Lung microvascular endothelial cell (primary cell): ENCODE measurements at regions not wholly inside any gene's neighbourhood (a gene's known extent, or its start where the extent isn't known, plus 50 kb on each side); places are given as distances from the start of the nearest gene placed in this dataset.
"Not testable (repeated sequence)": the region's sequence is repeated elsewhere in the genome, so short reads cannot be mapped to it uniquely, and the experiment has no call there.

ENCODE experiments used
- DNase-seq, 2 donors: peaks; one replicate each; pipeline versions ENCODE4 v3.0.0 to v3.0.0-alpha.2; 2010; ENCODE audit warnings: low read depth in 2 of 2

GRCh38 chr10:52540479-52540984, 226.5 kb downstream of the DKK1 start:
- DNase-seq, result peak in 1 of 2 donors; percentile 1

DNA sequence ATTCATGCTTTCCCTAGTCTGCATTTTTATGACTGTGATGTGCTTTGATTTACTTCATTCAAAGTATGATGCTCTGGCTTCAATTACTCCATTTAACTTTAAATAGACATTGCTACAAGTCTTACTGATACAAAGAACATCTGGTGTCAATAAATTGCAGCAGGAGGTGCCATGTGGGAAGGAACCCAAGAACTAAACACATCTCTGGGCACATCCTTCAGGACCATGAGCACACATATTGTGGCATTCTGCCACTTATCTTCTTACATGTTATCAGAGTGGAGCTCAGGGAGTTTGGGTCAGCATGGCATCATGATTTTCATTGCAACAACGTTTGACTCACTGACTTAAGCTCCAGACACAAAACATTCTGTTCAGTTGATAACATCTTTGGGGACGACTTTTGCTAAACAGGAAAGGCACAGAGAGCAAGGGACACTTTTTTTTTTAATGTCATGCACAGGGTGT, 227.0 kb downstream of the DKK1 start:
- DNase-seq, result no peak

DNA sequence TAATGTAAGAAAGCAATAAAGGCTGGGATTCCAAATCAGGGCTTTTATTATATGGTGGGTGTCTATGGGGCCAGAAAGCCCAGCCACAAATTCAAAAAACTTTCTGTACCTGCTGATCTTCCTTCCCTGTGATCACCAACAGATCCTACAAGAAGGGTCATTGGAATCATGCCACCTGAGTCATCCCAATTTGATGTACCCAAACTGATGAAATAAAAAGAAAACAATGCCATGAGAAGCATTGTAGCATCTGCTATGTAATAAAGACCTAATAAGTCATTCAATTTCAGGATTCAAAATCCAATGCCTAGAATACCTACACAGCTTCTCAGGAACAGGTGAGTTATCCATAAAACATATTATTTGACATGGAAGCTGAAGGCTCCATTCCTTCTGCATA, 228.8 kb downstream of the DKK1 start:
- DNase-seq, result no peak

GRCh38 chr10:52551046-52551445, 221.5 kb downstream of the MBL2 start:
- DNase-seq, result no peak

DNA sequence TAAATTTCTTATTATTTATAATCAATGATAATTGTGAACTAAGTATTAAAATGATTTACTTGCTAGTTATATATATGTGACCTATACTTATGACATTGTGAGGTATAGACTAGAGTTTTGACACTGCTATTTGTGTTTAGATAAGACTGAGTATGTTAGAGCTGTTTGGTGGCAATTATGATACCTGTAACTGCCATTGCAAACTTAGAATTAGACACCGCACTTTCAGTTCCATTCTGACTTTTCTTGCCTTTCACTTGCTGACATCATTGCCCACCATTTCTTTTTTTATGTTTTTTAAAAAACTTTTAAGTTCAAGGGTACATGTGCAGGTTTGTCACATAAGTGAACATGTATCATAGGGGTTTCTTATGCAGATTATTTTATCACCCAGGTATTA, 214.5 kb downstream of the MBL2 start:
- no peak for DNase-seq

- DNase-seq, result no peak
Measured at GRCh38 chr10:52561322-52561721, 211.3 kb downstream of the MBL2 start.

DNA sequence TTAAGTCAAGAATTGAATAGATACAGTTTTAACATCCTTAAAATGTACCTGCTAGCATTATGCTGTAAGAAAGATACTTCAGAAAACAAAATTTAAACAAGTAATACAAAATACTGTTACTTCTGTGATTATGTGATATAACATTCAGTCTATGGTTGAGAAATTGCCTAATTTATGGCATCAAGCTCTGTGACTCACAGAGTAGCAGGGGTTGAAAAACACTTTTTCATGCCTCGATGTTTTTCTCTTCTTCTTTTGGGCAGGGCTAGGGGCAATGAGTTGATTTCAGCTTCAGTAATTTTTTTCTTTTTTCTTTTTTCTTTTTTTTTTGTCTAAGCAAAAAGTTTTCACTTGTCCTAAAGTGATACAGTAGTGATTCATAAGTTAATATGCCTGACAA, 209.2 kb downstream of the MBL2 start:
- DNase-seq, result no peak

DNA sequence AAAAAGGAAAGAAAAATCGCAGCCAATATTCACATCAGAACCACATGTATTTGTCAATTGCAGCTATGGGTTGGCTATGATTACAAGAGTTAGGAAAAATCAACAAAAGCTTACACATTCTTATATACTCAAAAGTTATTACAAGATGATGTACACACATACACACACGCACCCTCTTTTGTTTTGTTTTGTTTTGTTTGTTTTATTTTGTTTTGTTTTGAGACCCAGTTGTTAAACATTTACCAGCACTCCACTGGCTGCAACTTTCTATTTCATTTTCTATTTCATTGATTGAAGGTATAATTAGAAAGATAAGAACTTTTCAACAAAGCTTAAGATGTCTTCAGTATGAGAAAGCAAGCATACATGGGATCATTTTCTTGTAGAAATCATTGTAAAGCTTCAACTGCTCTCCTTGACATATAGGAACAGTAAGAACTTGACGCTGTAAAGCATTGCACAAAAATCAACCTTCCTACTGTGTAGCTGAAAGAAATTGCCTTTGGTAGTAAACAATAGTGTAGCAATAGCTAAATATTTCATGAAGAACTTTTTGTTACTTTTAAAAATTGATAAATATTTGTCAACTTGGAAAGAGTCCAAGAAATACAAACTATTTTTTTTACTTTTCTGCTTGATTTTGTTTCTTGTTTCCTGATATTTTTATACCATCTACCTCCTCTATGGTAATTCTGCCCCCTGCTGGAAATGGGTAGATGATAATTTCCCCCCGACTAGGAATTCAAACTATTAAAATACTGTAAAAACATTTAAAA, 205.9 kb downstream of the MBL2 start:
- peak; percentile 61 to 69 for DNase-seq

DNA sequence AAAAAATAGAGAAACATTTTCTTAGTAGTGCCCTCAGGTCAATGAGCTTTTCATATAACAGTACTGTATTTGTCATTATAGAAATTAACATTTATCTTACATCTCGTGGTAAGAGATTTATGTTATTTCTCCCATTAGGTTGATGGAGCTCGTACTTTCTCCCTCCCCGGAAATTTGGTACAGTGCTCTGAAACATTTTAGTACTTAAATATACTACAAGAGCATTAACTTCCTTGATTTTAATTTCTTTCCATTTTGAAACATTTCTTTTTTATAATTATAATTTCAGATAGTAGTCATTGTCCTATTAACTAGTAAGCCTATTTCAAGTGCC, 205.4 kb downstream of the MBL2 start:
- no peak for DNase-seq

- no peak for DNase-seq
Measured at GRCh38 chr10:52568309-52568708, 204.3 kb downstream of the MBL2 start.

GRCh38 chr10:52570490-52570889, 202.1 kb downstream of the MBL2 start:
- DNase-seq, result peak in 1 of 2 donors; percentile 20

DNA sequence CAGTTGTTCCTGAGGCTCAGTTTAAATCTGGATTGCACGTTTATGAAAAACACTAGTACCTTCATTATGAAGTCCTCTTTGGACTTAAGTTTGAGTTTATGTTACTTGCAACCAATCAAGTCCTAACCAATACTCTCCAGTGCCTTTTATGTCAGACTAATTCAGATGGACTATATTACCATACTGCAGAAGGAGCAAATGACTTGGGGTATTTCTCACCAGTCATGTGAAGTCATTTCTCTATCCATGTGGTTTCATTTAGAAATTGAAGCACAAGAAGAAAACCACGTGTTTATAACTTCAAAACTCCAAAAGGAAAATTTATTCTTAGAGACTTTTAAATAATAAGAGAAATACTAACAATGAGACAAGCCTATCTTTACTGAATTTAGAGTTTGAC, 201.6 kb downstream of the MBL2 start:
- no peak for DNase-seq

GRCh38 chr10:52571516-52572182, 200.9 kb downstream of the MBL2 start:
- no peak for DNase-seq

GRCh38 chr10:52573347-52573746, 199.2 kb downstream of the MBL2 start:
- no peak for DNase-seq

- DNase-seq, result peak in 1 of 2 donors; percentile 40
Measured at GRCh38 chr10:52574697-52575096, 197.9 kb downstream of the MBL2 start.

GRCh38 chr10:52577047-52577446, 195.5 kb downstream of the MBL2 start:
- no peak for DNase-seq

DNA sequence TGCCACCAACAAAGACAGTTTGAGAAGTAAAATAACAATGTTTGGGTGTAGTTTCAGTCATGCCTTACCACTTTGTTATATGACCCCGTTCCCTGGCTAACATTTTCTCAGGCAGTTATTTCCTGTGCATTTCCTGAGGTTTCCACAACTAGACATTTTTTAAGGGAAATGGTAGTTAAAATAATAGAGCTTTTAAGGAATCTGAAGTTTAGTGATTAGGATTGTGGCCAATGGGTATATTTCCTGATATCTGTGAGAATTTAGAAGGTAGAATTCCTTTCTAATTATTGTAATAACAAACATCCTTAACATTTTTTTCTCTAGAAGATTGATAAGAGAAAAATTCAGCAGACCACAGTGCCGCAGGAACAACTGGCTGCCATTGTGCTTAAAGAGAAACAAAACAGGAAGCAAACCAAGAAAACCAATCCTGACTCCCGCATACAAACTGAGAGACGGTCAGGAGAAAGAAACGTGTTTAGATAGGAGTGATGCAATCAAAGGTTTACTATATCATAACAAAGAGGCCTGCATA, 193.6 kb downstream of the MBL2 start:
- DNase-seq, result peak; percentile 81 to 91

- not testable (repeated sequence) for DNase-seq
Measured at GRCh38 chr10:52581636-52582035, 190.9 kb downstream of the MBL2 start.

- no peak for DNase-seq
Measured at GRCh38 chr10:52583336-52583735, 189.2 kb downstream of the MBL2 start.

DNA sequence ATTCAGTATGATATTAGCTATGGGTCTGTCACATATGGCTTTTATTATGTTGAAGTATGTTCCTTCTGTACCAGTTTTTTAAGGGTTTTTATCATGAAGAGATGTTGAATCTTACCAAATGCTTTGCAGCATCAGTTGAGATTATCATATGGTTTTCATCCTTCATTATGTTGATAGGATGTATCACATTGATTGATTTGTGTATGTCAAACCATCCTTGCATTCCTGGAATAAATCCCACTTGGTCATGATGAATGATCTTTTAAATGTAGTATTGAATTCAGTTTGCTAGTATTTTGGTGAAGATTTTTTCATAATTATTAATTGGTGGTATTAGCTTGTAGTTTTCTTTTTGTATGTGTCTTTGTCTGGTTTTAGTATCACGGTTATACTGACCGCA, 185.9 kb downstream of the MBL2 start:
- no peak for DNase-seq

- DNase-seq, result peak in 1 of 2 donors; percentile 14
Measured at GRCh38 chr10:52597189-52597863, 175.3 kb downstream of the MBL2 start.

DNA sequence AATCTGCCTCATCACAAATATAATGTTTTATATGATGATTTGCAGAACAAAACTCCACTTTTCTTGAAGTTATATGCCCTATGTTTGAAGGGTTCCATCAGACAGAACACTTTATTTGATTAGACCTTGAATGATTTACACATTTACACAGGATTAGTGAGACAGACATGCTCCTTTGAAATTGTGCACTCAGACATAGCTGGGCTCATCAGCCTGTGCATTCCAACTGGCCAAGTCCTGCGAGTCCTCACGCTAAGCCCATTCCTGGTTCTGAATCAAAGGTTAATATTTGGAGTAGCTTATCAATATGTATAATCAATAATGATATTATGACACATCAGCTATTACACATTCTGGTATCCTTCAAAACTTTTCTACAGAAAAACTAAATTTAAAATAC, 173.6 kb downstream of the MBL2 start:
- DNase-seq, result no peak
